Body of pancreas (tissue), 4 donors: ENCODE measurements at regions not wholly inside any gene's neighbourhood (a gene's known extent, or its start where the extent isn't known, plus 50 kb on each side); places are given as distances from the start of the nearest gene placed in this dataset.

Source experiments
- POLR2A ChIP-seq, 3 donors: fragments of 450-650 bp; IDR thresholded peaks; one replicate each; pipeline ENCODE4 v1.6.1; 2016; ENCODE audit warnings: antibody characterized with exemption in 3 of 3, mild to moderate bottlenecking in 2 of 3
- TF ChIP-seq, protein P1 (sequence below), 7 experiments: fragments of 450-650 bp in 4 of 7; fragments of 200-600 bp in 3 of 7; sonication (generic) in 3 of 7; IDR thresholded peaks; one replicate each; pipeline ENCODE4 v1.5.1; 2016 to 2019; ENCODE audit warnings: antibody characterized with exemption in 7 of 7

DNA sequence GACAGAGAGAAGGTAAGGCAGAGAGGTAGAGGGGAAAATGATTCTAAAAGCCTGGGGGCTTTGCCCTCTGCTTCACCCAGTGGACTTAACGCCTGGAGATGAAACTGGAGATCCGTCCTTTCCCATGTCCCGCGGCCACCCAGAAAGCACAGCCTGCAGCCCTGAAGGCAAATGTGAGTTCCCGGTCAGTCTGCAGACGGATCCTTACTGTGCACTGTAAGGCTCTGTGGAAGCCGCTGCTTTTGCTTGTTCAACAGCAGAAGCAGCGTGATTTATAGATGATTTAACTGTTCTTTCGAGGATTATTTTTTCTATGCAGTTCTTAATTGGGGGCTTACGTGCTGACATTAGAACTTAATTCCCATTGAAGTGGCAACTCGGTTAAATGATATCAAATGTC, 290.4 kb downstream of the FOXL1 start:
- TF ChIP-seq, protein P1, sequence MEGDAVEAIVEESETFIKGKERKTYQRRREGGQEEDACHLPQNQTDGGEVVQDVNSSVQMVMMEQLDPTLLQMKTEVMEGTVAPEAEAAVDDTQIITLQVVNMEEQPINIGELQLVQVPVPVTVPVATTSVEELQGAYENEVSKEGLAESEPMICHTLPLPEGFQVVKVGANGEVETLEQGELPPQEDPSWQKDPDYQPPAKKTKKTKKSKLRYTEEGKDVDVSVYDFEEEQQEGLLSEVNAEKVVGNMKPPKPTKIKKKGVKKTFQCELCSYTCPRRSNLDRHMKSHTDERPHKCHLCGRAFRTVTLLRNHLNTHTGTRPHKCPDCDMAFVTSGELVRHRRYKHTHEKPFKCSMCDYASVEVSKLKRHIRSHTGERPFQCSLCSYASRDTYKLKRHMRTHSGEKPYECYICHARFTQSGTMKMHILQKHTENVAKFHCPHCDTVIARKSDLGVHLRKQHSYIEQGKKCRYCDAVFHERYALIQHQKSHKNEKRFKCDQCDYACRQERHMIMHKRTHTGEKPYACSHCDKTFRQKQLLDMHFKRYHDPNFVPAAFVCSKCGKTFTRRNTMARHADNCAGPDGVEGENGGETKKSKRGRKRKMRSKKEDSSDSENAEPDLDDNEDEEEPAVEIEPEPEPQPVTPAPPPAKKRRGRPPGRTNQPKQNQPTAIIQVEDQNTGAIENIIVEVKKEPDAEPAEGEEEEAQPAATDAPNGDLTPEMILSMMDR (IDR thresholded peaks at IDR 0.05), result no peak
- TF ChIP-seq POLR2A (IDR thresholded peaks at IDR 0.05), result no peak
